IMR-90 (cell line): ENCODE measurements at regions not wholly inside any gene's neighbourhood (a gene's known extent, or its start where the extent isn't known, plus 50 kb on each side); places are given as distances from the start of the nearest gene placed in this dataset.
"Not testable (repeated sequence)": the region's sequence is repeated elsewhere in the genome, so short reads cannot be mapped to it uniquely, and the experiment has no call there.

Experiments
- ATAC-seq: fragments of 200-7000 bp; cut with Tn5 transposase; 2 replicates; pipeline ENCODE4 v1.9.1; 2020; ENCODE audit warnings: low read depth, mild to moderate bottlenecking, moderate library complexity
- BruUV-seq: library from RNA; stranded (reverse); fragments of 400-500 nt; replicated peaks from 2 replicates; lab custom pipeline; 2021; lab: Mats Ljungman, UMichigan
- CTCF ChIA-PET: fragments of 300-600 bp; formaldehyde crosslinking; extraction: SDS; loops from one replicate; lab custom pipeline; 2021; ENCODE audit warnings: antibody characterized with exemption; lab: Yijun Ruan, JAX
- POLR2A ChIA-PET: fragments of 300-600 bp; sonication (Branson Sonifier 250); formaldehyde crosslinking; loops from one replicate; lab custom pipeline; 2022; ENCODE audit warnings: antibody characterized with exemption; ENCODE audit not compliant: unreplicated experiment; lab: Charles Lee
- DNase-seq: peaks from one replicate; pipeline ENCODE4 v3.0.0; 2013
- H2AFZ ChIP-seq: replicated peaks from 2 replicates; pipeline ENCODE3; 2013; ENCODE audit warnings: low read length, mild to moderate bottlenecking; ENCODE audit not compliant: poor library complexity
- H2AK5ac ChIP-seq: 2 replicates; pipeline ENCODE4 v1.6.1; 2013; ENCODE audit warnings: low read depth, low read length, inconsistent platforms
- H2AK9ac ChIP-seq: replicated peaks from 2 replicates; pipeline ENCODE3; 2013; ENCODE audit warnings: mild to moderate bottlenecking, low read depth, low read length, moderate library complexity; ENCODE audit not compliant: poor library complexity
- H2BK120ac ChIP-seq: 2 replicates; pipeline ENCODE4 v1.6.1; 2013; ENCODE audit warnings: low read depth, low read length, inconsistent platforms
- H2BK15ac ChIP-seq: 3 replicates; pipeline ENCODE4 v1.6.1; 2013; ENCODE audit warnings: low read depth, low read length, inconsistent platforms
- H2BK20ac ChIP-seq: 2 replicates; pipeline ENCODE4 v1.6.1; 2013; ENCODE audit warnings: low read depth, mild to moderate bottlenecking, inconsistent platforms, low read length, moderate library complexity
- H2BK5ac ChIP-seq: 2 replicates; pipeline ENCODE4 v1.6.1; 2013; ENCODE audit warnings: mild to moderate bottlenecking, low read depth, low read length, inconsistent platforms; ENCODE audit not compliant: poor library complexity, severe bottlenecking
- H3K14ac ChIP-seq: replicated peaks from 2 replicates; pipeline ENCODE4 v1.6.1; 2013; ENCODE audit warnings: low read depth, low read length, inconsistent platforms
- H3K18ac ChIP-seq: 2 replicates; pipeline ENCODE4 v1.6.1; 2013; ENCODE audit warnings: low read depth, low read length, control low read depth
- H3K23ac ChIP-seq: 2 replicates; pipeline ENCODE4 v1.6.1; 2013; ENCODE audit warnings: low read depth, low read length, inconsistent platforms
- H3K27ac ChIP-seq: 2 replicates; pipeline ENCODE4 v1.5.1; 2013; ENCODE audit warnings: mild to moderate bottlenecking, control low read depth, low read length; ENCODE audit not compliant: insufficient read depth
- H3K27me3 ChIP-seq: 2 replicates; pipeline ENCODE4 v1.6.1; 2013; ENCODE audit warnings: low read length; ENCODE audit not compliant: control insufficient read depth, insufficient read depth
- H3K36me3 ChIP-seq: 2 replicates; pipeline ENCODE4 v1.6.1; 2013; ENCODE audit warnings: low read length, mixed read lengths; ENCODE audit not compliant: control insufficient read depth, insufficient read depth
- H3K4ac ChIP-seq: 2 replicates; pipeline ENCODE4 v1.6.1; 2013; ENCODE audit warnings: low read depth, low read length, inconsistent platforms
- H3K4me1 ChIP-seq: 2 replicates; pipeline ENCODE4 v1.6.1; 2013; ENCODE audit warnings: low read length, mixed read lengths; ENCODE audit not compliant: control insufficient read depth, insufficient read depth
- H3K4me2 ChIP-seq: 2 replicates; pipeline ENCODE4 v1.6.1; 2013; ENCODE audit warnings: low read depth, mild to moderate bottlenecking, control low read depth, low read length, moderate library complexity
- H3K4me3 ChIP-seq: 2 replicates; pipeline ENCODE4 v1.5.1; 2013; ENCODE audit warnings: low read depth, mild to moderate bottlenecking, control low read depth, low read length, moderate library complexity; ENCODE audit not compliant: insufficient read depth
- H3K56ac ChIP-seq: 2 replicates; pipeline ENCODE4 v1.6.1; 2013; ENCODE audit warnings: low read length, inconsistent platforms; ENCODE audit not compliant: insufficient read depth; ENCODE audit errors: extremely low read depth
- H3K79me1 ChIP-seq, 2 experiments: 2 replicates each; pipeline ENCODE4 v1.6.1; 2013; ENCODE audit warnings: low read length in 2 of 2, inconsistent platforms in 1 of 2, low read depth in 1 of 2
- H3K9ac ChIP-seq: 2 replicates; pipeline ENCODE4 v1.6.1; 2013; ENCODE audit warnings: low read depth, low read length, control low read depth
- H3K9me1 ChIP-seq: 2 replicates; pipeline ENCODE4 v1.6.1; 2013; ENCODE audit warnings: low read length, inconsistent platforms; ENCODE audit not compliant: insufficient read depth
- H3K9me3 ChIP-seq: 2 replicates; pipeline ENCODE4 v1.6.1; 2013; ENCODE audit warnings: low read length; ENCODE audit not compliant: control insufficient read depth, insufficient read depth
- H4K20me1 ChIP-seq: 2 replicates; pipeline ENCODE4 v1.6.1; 2013; ENCODE audit warnings: low read length, inconsistent platforms; ENCODE audit not compliant: insufficient read depth
- H4K5ac ChIP-seq: 2 replicates; pipeline ENCODE4 v1.6.1; 2013; ENCODE audit warnings: mild to moderate bottlenecking, low read depth, low read length, control low read depth
- H4K8ac ChIP-seq, 2 experiments: 2 replicates each; pipeline ENCODE4 v1.6.1; 2013; ENCODE audit warnings: low read depth in 2 of 2, low read length in 2 of 2, control low read depth in 1 of 2, inconsistent platforms in 1 of 2
- H4K91ac ChIP-seq: 2 replicates; pipeline ENCODE4 v1.6.1; 2013; ENCODE audit warnings: low read depth, low read length, inconsistent platforms; ENCODE audit not compliant: insufficient read depth
- WGBS, 2 experiments: methylation state at CpG; one replicate each; pipeline versions ENCODE4 v1.1.5 to v1.1.7; 2013; ENCODE audit warnings: missing lambda C conversion rate in 2 of 2; ENCODE audit not compliant: insufficient read length in 1 of 2; ENCODE audit errors: extremely low coverage in 2 of 2; 5-methylcytosine and 5-hydroxymethylcytosine counted together
- dilution Hi-C: fragments of 300-500 bp; cut with HindIII; formaldehyde crosslinking; loops from one replicate; pipeline ENCODE4 v1.14.3; 2018; ENCODE audit warnings: low sequenced_read_pairs; ENCODE audit not compliant: unreplicated experiment
- in situ Hi-C: fragments of 300-500 bp; cut with MboI; formaldehyde crosslinking; loops from 3 replicates; pipeline ENCODE4 v1.14.3; 2019; ENCODE audit warnings: low sequenced_read_pairs, inconsistent platforms, mixed read lengths
- intact Hi-C: fragments of 100-400 bp; cut with micrococcal nuclease; formaldehyde crosslinking; loops from 2 replicates; pipeline ENCODE4 v1.10.0; 2022

DNA sequence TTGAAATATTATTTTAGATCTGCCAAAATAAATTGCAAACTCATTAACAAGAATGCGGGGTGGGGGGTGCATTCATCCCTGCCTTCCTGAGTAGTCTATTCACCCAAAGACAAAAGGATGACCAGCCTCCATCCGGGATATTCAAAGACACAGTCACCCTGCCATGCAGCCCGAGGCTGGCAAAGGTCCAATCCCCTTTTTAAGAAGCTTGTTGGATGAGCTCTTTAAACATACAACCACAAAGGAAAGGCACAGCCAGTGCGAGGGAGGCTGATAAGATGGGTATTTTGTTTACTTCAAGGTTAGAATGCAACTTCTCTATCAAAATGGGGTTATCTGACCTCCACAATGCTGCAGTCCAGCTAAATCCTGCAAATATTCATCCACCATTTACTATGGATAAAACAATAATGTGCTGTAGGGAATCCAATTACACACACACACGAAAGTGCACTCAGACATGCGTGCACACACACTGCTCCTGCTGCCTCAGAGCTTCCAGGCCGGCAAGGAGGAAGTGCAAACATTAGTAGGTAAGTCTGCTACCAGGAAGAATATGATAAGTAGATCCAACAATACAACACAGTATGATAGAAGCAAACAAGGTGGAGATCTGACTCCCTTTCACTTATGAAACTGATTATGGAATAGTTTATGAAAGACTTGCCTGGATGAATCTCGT is 133.6 kb downstream of the CCDC74A start:
- H3K23ac ChIP-seq, H3K9ac ChIP-seq, H2BK5ac ChIP-seq, H2BK20ac ChIP-seq, ATAC-seq, H2BK15ac ChIP-seq, in situ Hi-C loops, DNase-seq, H4K91ac ChIP-seq, H4K20me1 ChIP-seq, H3K56ac ChIP-seq, H3K4ac ChIP-seq, H3K4me3 ChIP-seq, H3K27me3 ChIP-seq, BruUV-seq, H3K14ac ChIP-seq, POLR2A ChIA-PET, intact Hi-C loops, H2AK5ac ChIP-seq, H3K9me1 ChIP-seq, H3K4me2 ChIP-seq, H3K36me3 ChIP-seq, CTCF ChIA-PET, H2AFZ ChIP-seq, H4K5ac ChIP-seq, H2AK9ac ChIP-seq, H3K4me1 ChIP-seq, H3K18ac ChIP-seq, dilution Hi-C loops, H2BK120ac ChIP-seq, H4K8ac ChIP-seq, H3K9me3 ChIP-seq, H3K27ac ChIP-seq, H3K79me1 ChIP-seq: not testable (repeated sequence)
- no CpG with 5 or more reads among the region's 8 CpGs for WGBS, 2 experiments

DNA sequence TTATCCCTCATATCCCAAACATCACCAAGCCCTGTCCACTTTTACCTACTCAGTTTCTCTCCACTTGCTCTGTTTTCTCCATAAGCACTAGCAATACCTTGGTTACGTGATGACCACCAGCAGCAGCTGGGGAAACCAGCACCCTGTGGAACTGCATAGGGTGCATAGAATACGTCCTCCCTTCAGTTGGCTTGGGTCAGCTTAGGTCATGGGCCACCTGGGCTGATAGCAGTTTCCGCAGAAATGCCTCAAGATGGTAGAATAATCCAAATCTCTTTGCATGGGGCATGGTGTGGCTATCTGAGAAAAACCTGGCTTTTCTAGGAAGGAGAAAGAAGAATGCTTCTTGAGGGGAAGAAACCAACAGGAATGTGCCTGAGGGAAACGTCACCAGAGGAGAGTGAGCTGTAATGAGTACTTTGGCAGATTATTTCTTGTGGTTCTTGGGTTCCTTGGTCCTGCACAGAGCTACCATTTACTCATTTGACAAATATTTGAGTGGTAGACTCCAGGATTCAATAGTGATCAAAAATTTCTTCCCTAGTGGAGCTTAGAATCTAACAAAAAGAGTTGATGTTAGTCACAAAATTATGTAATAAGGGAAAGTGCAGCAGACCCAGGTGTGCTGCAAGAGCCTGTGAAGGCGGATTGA is 134.3 kb downstream of the CCDC74A start:
- H3K4ac ChIP-seq, BruUV-seq, H2BK5ac ChIP-seq, H3K4me3 ChIP-seq, H3K9ac ChIP-seq, H2BK20ac ChIP-seq, intact Hi-C loops, H3K4me2 ChIP-seq, H2AK5ac ChIP-seq, H3K23ac ChIP-seq, H2BK15ac ChIP-seq, H3K4me1 ChIP-seq, dilution Hi-C loops, H4K91ac ChIP-seq, ATAC-seq, H2AK9ac ChIP-seq, H3K27me3 ChIP-seq, H3K14ac ChIP-seq, H4K20me1 ChIP-seq, H3K9me1 ChIP-seq, H4K5ac ChIP-seq, in situ Hi-C loops, CTCF ChIA-PET, H3K18ac ChIP-seq, H4K8ac ChIP-seq, H2AFZ ChIP-seq, DNase-seq, H3K79me1 ChIP-seq, H2BK120ac ChIP-seq, H3K9me3 ChIP-seq, POLR2A ChIA-PET, H3K36me3 ChIP-seq, H3K56ac ChIP-seq, H3K27ac ChIP-seq: not testable (repeated sequence)
- WGBS, 2 experiments, result 80% methylated on average over 1 of the region's 5 CpGs; no CpG with 5 or more reads in 1 of the 2 experiments
